Esophagus muscularis mucosa (tissue), 3 donors: ENCODE measurements at regions not wholly inside any gene's neighbourhood (a gene's known extent, or its start where the extent isn't known, plus 50 kb on each side); places are given as distances from the start of the nearest gene placed in this dataset.

ENCODE experiments used
- POLR2A ChIP-seq: fragments of 450-650 bp; IDR thresholded peaks from one replicate; pipeline ENCODE4 v1.6.1; 2017; ENCODE audit warnings: antibody characterized with exemption, moderate library complexity, mild to moderate bottlenecking, low read depth
- TF ChIP-seq, protein P1 (sequence below), 3 experiments: fragments of 200-600 bp in 2 of 3; fragments of 450-650 bp in 1 of 3; sonication (generic) in 2 of 3; IDR thresholded peaks; one replicate each; pipeline ENCODE4 v1.5.1; 2017 to 2019; ENCODE audit warnings: antibody characterized with exemption in 3 of 3, mild to moderate bottlenecking in 2 of 3, moderate library complexity in 1 of 3

DNA sequence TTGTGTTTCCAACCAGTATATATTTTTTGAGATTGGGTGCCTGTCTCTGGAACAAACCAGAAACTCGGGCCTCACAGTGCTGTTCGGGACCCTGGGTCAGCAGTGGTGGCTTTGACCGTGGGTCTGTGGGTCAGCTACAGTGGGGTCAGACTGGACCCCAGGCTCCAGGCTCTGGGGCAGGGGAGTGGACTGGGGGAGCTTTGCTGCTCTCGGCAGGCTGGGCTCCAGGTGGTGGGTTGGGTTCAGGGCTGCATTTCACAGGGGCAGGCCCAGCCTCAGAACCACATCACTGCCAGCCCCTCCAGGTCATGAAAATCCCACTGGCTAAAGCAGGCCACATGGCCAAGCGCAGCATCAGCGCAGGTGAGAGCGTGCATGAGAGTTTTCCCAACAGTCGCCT, 1279.3 kb downstream of the BRD1 start:
- TF ChIP-seq, protein P1, sequence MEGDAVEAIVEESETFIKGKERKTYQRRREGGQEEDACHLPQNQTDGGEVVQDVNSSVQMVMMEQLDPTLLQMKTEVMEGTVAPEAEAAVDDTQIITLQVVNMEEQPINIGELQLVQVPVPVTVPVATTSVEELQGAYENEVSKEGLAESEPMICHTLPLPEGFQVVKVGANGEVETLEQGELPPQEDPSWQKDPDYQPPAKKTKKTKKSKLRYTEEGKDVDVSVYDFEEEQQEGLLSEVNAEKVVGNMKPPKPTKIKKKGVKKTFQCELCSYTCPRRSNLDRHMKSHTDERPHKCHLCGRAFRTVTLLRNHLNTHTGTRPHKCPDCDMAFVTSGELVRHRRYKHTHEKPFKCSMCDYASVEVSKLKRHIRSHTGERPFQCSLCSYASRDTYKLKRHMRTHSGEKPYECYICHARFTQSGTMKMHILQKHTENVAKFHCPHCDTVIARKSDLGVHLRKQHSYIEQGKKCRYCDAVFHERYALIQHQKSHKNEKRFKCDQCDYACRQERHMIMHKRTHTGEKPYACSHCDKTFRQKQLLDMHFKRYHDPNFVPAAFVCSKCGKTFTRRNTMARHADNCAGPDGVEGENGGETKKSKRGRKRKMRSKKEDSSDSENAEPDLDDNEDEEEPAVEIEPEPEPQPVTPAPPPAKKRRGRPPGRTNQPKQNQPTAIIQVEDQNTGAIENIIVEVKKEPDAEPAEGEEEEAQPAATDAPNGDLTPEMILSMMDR (IDR thresholded peaks at IDR 0.05): no peak
- no peak for TF ChIP-seq POLR2A
